ENCODE measurements at regions not wholly inside any gene's neighbourhood (a gene's known extent, or its start where the extent isn't known, plus 50 kb on each side); places are given as distances from the start of the nearest gene placed in this dataset.

- Histone ChIP-seq H4K20me1 (ENCODE audit: insufficient read depth) (no peaks in the 10 kb centered on the region), H3K27me3 (ENCODE audit: insufficient read depth) (no peaks in the 10 kb centered on the region), H3K4me2 (no peak overlapping the region), H3K4me3 (ENCODE audit: low read depth in 2 of 2, low read length in 1 of 2) (no peak overlapping the region), H3K36me3 (replicated peaks in 1 of 2; ENCODE audit: control insufficient read depth in 1 of 2, insufficient read depth in 2 of 2, low read length in 1 of 2) (no peaks in the 10 kb centered on the region), H3K9me3 (no peaks in the 10 kb centered on the region), H3F3A (replicated peaks; ENCODE audit: insufficient read depth) (no peaks in the 10 kb centered on the region), H3K79me2 (ENCODE audit: insufficient read depth) (no peaks in the 10 kb centered on the region), H3K9ac (no peak overlapping the region), H3K9me2 (no peaks in the 10 kb centered on the region), H2AFZ (ENCODE audit: low read depth) (no peak overlapping the region), H3K27ac (ENCODE audit: low read depth in 2 of 2, low read length in 1 of 2) (no peak overlapping the region), H3K4me1 (ENCODE audit: control insufficient read depth in 1 of 2, insufficient read depth in 2 of 2, low read depth in 1 of 2, low read length in 1 of 2) (no peaks in the 10 kb centered on the region)
- no peak for DNase-seq
- ChIA-PET POLR2A (no interaction called here), CTCF (interaction anchor here (0.7 kb wide), 1 partner anchor 306 kb away, joined by 3 read pairs; no protein-coding TSS in a partner anchor)
- TF ChIP-seq FOSL2 (IDR thresholded peaks at IDR 0.05; ENCODE audit: borderline replicate concordance, low read depth) = no peak
- TF ChIP-seq TEAD4 (IDR thresholded peaks at IDR 0.05; ENCODE audit: borderline replicate concordance, insufficient read depth) = no peak
- TF ChIP-seq RXRA (IDR thresholded peaks at IDR 0.05; ENCODE audit: borderline replicate concordance, low read depth) = no peak
- TF ChIP-seq MAX (IDR thresholded peaks at IDR 0.05; ENCODE audit: low read depth) = no peak
- no peak for TF ChIP-seq ELF1 (IDR thresholded peaks at IDR 0.05)
- WGBS (ENCODE audit: low lambda C conversion rate) = 9% methylated on average over 1 of the region's 1 CpG
These were observed 57.7 kb downstream of the SOX3 start for GRCh38 chrX:140447150-140447549.

- no peak for DNase-seq
- H3K27me3 ChIP-seq (ENCODE audit: insufficient read depth) = peaks cover 10% of the 10 kb centered on the region; the same call in 1 of the 2 replicates
- no peaks in the 10 kb centered on the region for H3K9me2 ChIP-seq
- H4K20me1 ChIP-seq (ENCODE audit: insufficient read depth) = no peaks in the 10 kb centered on the region
- WGBS (ENCODE audit: low lambda C conversion rate) = 1% methylated on average over 8 of the region's 8 CpGs
- no peaks in the 10 kb centered on the region for H3K36me3 ChIP-seq (replicated peaks in 1 of 2; ENCODE audit: control insufficient read depth in 1 of 2, insufficient read depth in 2 of 2, low read length in 1 of 2)
- H2AFZ ChIP-seq (ENCODE audit: low read depth) = no peak overlapping the region
- no peak overlapping the region for H3K4me3 ChIP-seq (ENCODE audit: low read depth in 2 of 2, low read length in 1 of 2)
- H3K79me2 ChIP-seq (ENCODE audit: insufficient read depth) = no peaks in the 10 kb centered on the region
- no peak overlapping the region for H3K27ac ChIP-seq (ENCODE audit: low read depth in 2 of 2, low read length in 1 of 2)
- no peaks in the 10 kb centered on the region for H3F3A ChIP-seq (replicated peaks; ENCODE audit: insufficient read depth)
- CTCF ChIA-PET = no interaction called here
- POLR2A ChIA-PET = no interaction called here
- H3K9me3 ChIP-seq = no peaks in the 10 kb centered on the region
- H3K9ac ChIP-seq = no peak overlapping the region
- no peaks in the 10 kb centered on the region for H3K4me1 ChIP-seq (ENCODE audit: control insufficient read depth in 1 of 2, insufficient read depth in 2 of 2, low read depth in 1 of 2, low read length in 1 of 2)
- TF ChIP-seq ZBTB33 (IDR thresholded peaks at IDR 0.05; ENCODE audit: borderline replicate concordance, low read depth) = no peak
- TF ChIP-seq EP300 (IDR thresholded peaks at IDR 0.05; ENCODE audit: borderline replicate concordance in 1 of 2, low read depth in 1 of 2, low read length in 1 of 2) = no peak
- no peak for TF ChIP-seq FOSL2 (IDR thresholded peaks at IDR 0.05; ENCODE audit: borderline replicate concordance, low read depth)
- TF ChIP-seq MAX (IDR thresholded peaks at IDR 0.05; ENCODE audit: low read depth) = no peak
- no peak for TF ChIP-seq TEAD4 (IDR thresholded peaks at IDR 0.05; ENCODE audit: borderline replicate concordance, insufficient read depth)
- TF ChIP-seq NRF1 (IDR thresholded peaks at IDR 0.05; ENCODE audit: low read depth, low read length) = no peak
- TF ChIP-seq CTCF (IDR thresholded peaks at IDR 0.05) = no peak
- TF ChIP-seq ELF1 (IDR thresholded peaks at IDR 0.05) = no peak
- TF ChIP-seq EZH2phosphoT487 (IDR thresholded peaks at IDR 0.05; ENCODE audit: borderline replicate concordance, low read depth) = no peak
- TF ChIP-seq GABPA (IDR thresholded peaks at IDR 0.05; ENCODE audit: low read depth) = no peak
- no peak for TF ChIP-seq MEF2A (IDR thresholded peaks at IDR 0.05; ENCODE audit: borderline replicate concordance, low read depth)
- TF ChIP-seq POLR2AphosphoS5 (IDR thresholded peaks at IDR 0.05; ENCODE audit: low read depth, low read length) = no peak
- no peak for TF ChIP-seq JUND (IDR thresholded peaks at IDR 0.05)
- TF ChIP-seq GATA2 (CRISPR knock-in tag; IDR thresholded peaks at IDR 0.05) = no peak
- no peak for TF ChIP-seq RXRA (IDR thresholded peaks at IDR 0.05; ENCODE audit: borderline replicate concordance, low read depth)
- no peak for TF ChIP-seq USF1 (IDR thresholded peaks at IDR 0.05; ENCODE audit: borderline replicate concordance, low read depth)
- no peak for TF ChIP-seq SIN3A (IDR thresholded peaks at IDR 0.05; ENCODE audit: borderline replicate concordance, low read depth, low read length)
- TF ChIP-seq CHD2 (IDR thresholded peaks at IDR 0.05; ENCODE audit: low read length, partially characterized antibody) = no peak
- no peak overlapping the region for H3K4me2 ChIP-seq
These were observed 64.0 kb downstream of the SOX3 start for GRCh38 chrX:140440876-140441275.

Measured in SK-N-SH (cell line).